NCI-H69 (cell line): ENCODE measurements at regions not wholly inside any gene's neighbourhood (a gene's known extent, or its start where the extent isn't known, plus 50 kb on each side); places are given as distances from the start of the nearest gene placed in this dataset.

Experiments
- DNase-seq: peaks from one replicate; lab custom pipeline; 2025; lab: John Stamatoyannopoulos, UW

GRCh38 chr9:75616841-75617566 is 273.5 kb upstream of the PCSK5 start:
- DNase-seq: no peak

GRCh38 chr9:75623462-75623861 is 267.0 kb upstream of the PCSK5 start:
- DNase-seq: no peak

- DNase-seq: no peak
These were observed 265.5 kb upstream of the PCSK5 start for GRCh38 chr9:75624998-75625397.

GRCh38 chr9:75626860-75627259 is 263.6 kb upstream of the PCSK5 start:
- no peak for DNase-seq

GRCh38 chr9:75628952-75629351 is 261.5 kb upstream of the PCSK5 start:
- no peak for DNase-seq

- no peak for DNase-seq
These were observed 256.9 kb upstream of the PCSK5 start for GRCh38 chr9:75633451-75634057.

GRCh38 chr9:75636427-75637045 is 253.9 kb upstream of the PCSK5 start:
- DNase-seq: no peak

GRCh38 chr9:75639971-75640610 is 250.4 kb upstream of the PCSK5 start:
- DNase-seq: no peak

- DNase-seq: no peak
These were observed 248.0 kb upstream of the PCSK5 start for GRCh38 chr9:75642522-75642921.

GRCh38 chr9:75644649-75645048 is 245.8 kb upstream of the PCSK5 start:
- peak; percentile 54 for DNase-seq

- peak; percentile 50 for DNase-seq
These were observed 242.4 kb upstream of the PCSK5 start for GRCh38 chr9:75648034-75648433.

- DNase-seq: no peak
These were observed 241.4 kb upstream of the PCSK5 start for GRCh38 chr9:75649060-75649459.

- no peak for DNase-seq
These were observed 238.8 kb upstream of the PCSK5 start for GRCh38 chr9:75651709-75652108.

- DNase-seq: no peak
These were observed 237.1 kb upstream of the PCSK5 start for GRCh38 chr9:75653335-75653734.

- no peak for DNase-seq
These were observed 236.7 kb upstream of the PCSK5 start for GRCh38 chr9:75653750-75654149.

- no peak for DNase-seq
These were observed 233.5 kb upstream of the PCSK5 start for GRCh38 chr9:75657015-75657414.

GRCh38 chr9:75658301-75658905 is 232.1 kb upstream of the PCSK5 start:
- no peak for DNase-seq

GRCh38 chr9:75664597-75664996 is 225.9 kb upstream of the PCSK5 start:
- peak; percentile 76 for DNase-seq

GRCh38 chr9:75666856-75667554 is 223.5 kb upstream of the PCSK5 start:
- peak; percentile 54 for DNase-seq

- peak; percentile 72 for DNase-seq
These were observed 220.8 kb upstream of the PCSK5 start for GRCh38 chr9:75669721-75670120.

- no peak for DNase-seq
These were observed 219.1 kb upstream of the PCSK5 start for GRCh38 chr9:75671354-75671753.

GRCh38 chr9:75672478-75672877 is 218.0 kb upstream of the PCSK5 start:
- peak; percentile 67 for DNase-seq
